22Rv1 (cell line): ENCODE measurements at regions not wholly inside any gene's neighbourhood (a gene's known extent, or its start where the extent isn't known, plus 50 kb on each side); places are given as distances from the start of the nearest gene placed in this dataset.

Experiments
- CTCF ChIP-seq: fragments of 450-650 bp; IDR thresholded peaks from 2 replicates; pipeline ENCODE4 v1.5.1; 2017; ENCODE audit warnings: mild to moderate bottlenecking
- ZFX ChIP-seq: fragments of 450-650 bp; IDR thresholded peaks from 2 replicates; pipeline ENCODE4 v1.6.1; 2017; ENCODE audit warnings: antibody characterized with exemption, borderline replicate concordance

- no peak for TF ChIP-seq CTCF
- TF ChIP-seq ZFX: no peak
Measured at GRCh38 chr9:81313877-81314276, 375.5 kb downstream of the TLE1 start.
